WTC11 (cell line): ENCODE measurements at regions not wholly inside any gene's neighbourhood (a gene's known extent, or its start where the extent isn't known, plus 50 kb on each side); places are given as distances from the start of the nearest gene placed in this dataset.

ENCODE experiments used
- CREM ChIP-seq: sonication (generic); formaldehyde crosslinking; IDR thresholded peaks from 2 replicates; pipeline ENCODE4 v1.8.1; 2022; ENCODE audit warnings: mild to moderate bottlenecking, missing genetic modification reagents, moderate library complexity
- FOXP1 ChIP-seq: sonication (generic); formaldehyde crosslinking; IDR thresholded peaks from 2 replicates; pipeline ENCODE4 v1.8.0; 2022; ENCODE audit warnings: missing genetic modification reagents, mild to moderate bottlenecking, moderate library complexity, borderline replicate concordance
- NR3C1 ChIP-seq: sonication (generic); formaldehyde crosslinking; conservative IDR thresholded peaks from 2 replicates; pipeline ENCODE4 v1.8.1; 2023; ENCODE audit warnings: low read depth, mild to moderate bottlenecking, missing genetic modification reagents
- TP53 ChIP-seq: sonication (generic); formaldehyde crosslinking; IDR thresholded peaks from 2 replicates; pipeline ENCODE4 v1.8.1; 2023; ENCODE audit warnings: mild to moderate bottlenecking, missing genetic modification reagents
- ZNF423 ChIP-seq: fragments of 250-450 bp; sonication (Bioruptor Pico); IDR thresholded peaks from 2 replicates; pipeline ENCODE4 v2.1.2; 2022; ENCODE audit warnings: mild to moderate bottlenecking, moderate library complexity
- TF ChIP-seq, protein P1 (sequence below): sonication (generic); formaldehyde crosslinking; IDR thresholded peaks from 2 replicates; pipeline ENCODE4 v1.8.0; 2022; ENCODE audit warnings: mild to moderate bottlenecking, missing genetic modification reagents
- TF ChIP-seq, protein P2 (sequence below): sonication (generic); formaldehyde crosslinking; IDR thresholded peaks from 2 replicates; pipeline ENCODE4 v1.8.1; 2023; ENCODE audit warnings: mild to moderate bottlenecking, missing genetic modification reagents
- TF ChIP-seq, protein P3 (sequence below): sonication (generic); formaldehyde crosslinking; IDR thresholded peaks from 2 replicates; pipeline ENCODE4 v1.8.0; 2022; ENCODE audit warnings: mild to moderate bottlenecking, missing genetic modification reagents
- TF ChIP-seq, protein P4 (sequence below): fragments of 200-600 bp; IDR thresholded peaks from 2 replicates; pipeline ENCODE4 v1.8.0; 2022; ENCODE audit warnings: antibody characterized with exemption
- TF ChIP-seq, protein P5 (sequence below): sonication (generic); formaldehyde crosslinking; IDR thresholded peaks from 2 replicates; pipeline ENCODE4 v1.8.1; 2022; ENCODE audit warnings: missing genetic modification reagents, borderline replicate concordance
- TF ChIP-seq, protein P6 (sequence below): fragments of 250-450 bp; sonication (Bioruptor Pico); IDR thresholded peaks from 2 replicates; pipeline ENCODE4 v2.1.2; 2022; ENCODE audit warnings: mild to moderate bottlenecking, moderate library complexity
- TF ChIP-seq, protein P7 (sequence below): sonication (generic); formaldehyde crosslinking; IDR thresholded peaks from 2 replicates; pipeline ENCODE4 v1.8.1; 2023; ENCODE audit warnings: mild to moderate bottlenecking, moderate library complexity, missing genetic modification reagents

DNA sequence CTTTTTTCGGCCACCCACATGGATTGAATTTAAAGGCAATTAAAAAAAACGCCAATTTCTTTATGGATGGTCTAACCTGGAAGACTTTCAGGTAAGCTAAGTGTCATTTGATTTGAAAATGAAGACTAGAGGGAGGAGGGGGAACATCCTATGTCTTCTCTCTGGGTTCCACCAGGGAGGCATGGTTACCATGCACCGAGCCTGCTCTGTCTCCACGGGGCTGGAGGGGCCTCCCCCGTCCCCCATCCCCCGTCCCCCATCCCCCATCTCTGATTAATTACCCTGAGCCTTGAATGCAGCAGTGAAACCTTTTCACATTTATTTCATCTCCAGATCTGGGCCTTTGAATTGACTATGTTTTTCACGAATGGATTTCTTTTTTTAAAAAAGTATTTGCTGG, 135.1 kb downstream of the TLR5 start:
- TF ChIP-seq, protein P1, sequence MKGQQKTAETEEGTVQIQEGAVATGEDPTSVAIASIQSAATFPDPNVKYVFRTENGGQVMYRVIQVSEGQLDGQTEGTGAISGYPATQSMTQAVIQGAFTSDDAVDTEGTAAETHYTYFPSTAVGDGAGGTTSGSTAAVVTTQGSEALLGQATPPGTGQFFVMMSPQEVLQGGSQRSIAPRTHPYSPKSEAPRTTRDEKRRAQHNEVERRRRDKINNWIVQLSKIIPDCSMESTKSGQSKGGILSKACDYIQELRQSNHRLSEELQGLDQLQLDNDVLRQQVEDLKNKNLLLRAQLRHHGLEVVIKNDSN (CRISPR knock-in tag): no peak
- TF ChIP-seq, protein P2, sequence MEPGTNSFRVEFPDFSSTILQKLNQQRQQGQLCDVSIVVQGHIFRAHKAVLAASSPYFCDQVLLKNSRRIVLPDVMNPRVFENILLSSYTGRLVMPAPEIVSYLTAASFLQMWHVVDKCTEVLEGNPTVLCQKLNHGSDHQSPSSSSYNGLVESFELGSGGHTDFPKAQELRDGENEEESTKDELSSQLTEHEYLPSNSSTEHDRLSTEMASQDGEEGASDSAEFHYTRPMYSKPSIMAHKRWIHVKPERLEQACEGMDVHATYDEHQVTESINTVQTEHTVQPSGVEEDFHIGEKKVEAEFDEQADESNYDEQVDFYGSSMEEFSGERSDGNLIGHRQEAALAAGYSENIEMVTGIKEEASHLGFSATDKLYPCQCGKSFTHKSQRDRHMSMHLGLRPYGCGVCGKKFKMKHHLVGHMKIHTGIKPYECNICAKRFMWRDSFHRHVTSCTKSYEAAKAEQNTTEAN (CRISPR knock-in tag): no peak
- TF ChIP-seq, protein P3, sequence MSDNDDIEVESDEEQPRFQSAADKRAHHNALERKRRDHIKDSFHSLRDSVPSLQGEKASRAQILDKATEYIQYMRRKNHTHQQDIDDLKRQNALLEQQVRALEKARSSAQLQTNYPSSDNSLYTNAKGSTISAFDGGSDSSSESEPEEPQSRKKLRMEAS (CRISPR knock-in tag): no peak
- TF ChIP-seq, protein P4, sequence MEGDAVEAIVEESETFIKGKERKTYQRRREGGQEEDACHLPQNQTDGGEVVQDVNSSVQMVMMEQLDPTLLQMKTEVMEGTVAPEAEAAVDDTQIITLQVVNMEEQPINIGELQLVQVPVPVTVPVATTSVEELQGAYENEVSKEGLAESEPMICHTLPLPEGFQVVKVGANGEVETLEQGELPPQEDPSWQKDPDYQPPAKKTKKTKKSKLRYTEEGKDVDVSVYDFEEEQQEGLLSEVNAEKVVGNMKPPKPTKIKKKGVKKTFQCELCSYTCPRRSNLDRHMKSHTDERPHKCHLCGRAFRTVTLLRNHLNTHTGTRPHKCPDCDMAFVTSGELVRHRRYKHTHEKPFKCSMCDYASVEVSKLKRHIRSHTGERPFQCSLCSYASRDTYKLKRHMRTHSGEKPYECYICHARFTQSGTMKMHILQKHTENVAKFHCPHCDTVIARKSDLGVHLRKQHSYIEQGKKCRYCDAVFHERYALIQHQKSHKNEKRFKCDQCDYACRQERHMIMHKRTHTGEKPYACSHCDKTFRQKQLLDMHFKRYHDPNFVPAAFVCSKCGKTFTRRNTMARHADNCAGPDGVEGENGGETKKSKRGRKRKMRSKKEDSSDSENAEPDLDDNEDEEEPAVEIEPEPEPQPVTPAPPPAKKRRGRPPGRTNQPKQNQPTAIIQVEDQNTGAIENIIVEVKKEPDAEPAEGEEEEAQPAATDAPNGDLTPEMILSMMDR: no peak
- TF ChIP-seq, protein P5, sequence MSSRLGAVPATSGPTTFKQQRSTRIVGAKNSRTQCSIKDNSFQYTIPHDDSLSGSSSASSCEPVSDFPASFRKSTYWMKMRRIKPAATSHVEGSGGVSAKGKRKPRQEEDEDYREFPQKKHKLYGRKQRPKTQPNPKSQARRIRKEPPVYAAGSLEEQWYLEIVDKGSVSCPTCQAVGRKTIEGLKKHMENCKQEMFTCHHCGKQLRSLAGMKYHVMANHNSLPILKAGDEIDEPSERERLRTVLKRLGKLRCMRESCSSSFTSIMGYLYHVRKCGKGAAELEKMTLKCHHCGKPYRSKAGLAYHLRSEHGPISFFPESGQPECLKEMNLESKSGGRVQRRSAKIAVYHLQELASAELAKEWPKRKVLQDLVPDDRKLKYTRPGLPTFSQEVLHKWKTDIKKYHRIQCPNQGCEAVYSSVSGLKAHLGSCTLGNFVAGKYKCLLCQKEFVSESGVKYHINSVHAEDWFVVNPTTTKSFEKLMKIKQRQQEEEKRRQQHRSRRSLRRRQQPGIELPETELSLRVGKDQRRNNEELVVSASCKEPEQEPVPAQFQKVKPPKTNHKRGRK (CRISPR knock-in tag): no peak
- TF ChIP-seq TP53: no peak
- no peak for TF ChIP-seq NR3C1
- no peak for TF ChIP-seq CREM (CRISPR knock-in tag)
- no peak for TF ChIP-seq ZNF423 (CRISPR knock-in tag)
- TF ChIP-seq FOXP1 (CRISPR knock-in tag): no peak
- TF ChIP-seq, protein P6, sequence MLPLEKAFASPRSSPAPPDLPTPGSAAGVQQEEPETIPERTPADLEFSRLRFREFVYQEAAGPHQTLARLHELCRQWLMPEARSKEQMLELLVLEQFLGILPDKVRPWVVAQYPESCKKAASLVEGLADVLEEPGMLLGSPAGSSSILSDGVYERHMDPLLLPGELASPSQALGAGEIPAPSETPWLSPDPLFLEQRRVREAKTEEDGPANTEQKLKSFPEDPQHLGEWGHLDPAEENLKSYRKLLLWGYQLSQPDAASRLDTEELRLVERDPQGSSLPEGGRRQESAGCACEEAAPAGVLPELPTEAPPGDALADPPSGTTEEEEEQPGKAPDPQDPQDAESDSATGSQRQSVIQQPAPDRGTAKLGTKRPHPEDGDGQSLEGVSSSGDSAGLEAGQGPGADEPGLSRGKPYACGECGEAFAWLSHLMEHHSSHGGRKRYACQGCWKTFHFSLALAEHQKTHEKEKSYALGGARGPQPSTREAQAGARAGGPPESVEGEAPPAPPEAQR (CRISPR knock-in tag): no peak
- TF ChIP-seq, protein P7, sequence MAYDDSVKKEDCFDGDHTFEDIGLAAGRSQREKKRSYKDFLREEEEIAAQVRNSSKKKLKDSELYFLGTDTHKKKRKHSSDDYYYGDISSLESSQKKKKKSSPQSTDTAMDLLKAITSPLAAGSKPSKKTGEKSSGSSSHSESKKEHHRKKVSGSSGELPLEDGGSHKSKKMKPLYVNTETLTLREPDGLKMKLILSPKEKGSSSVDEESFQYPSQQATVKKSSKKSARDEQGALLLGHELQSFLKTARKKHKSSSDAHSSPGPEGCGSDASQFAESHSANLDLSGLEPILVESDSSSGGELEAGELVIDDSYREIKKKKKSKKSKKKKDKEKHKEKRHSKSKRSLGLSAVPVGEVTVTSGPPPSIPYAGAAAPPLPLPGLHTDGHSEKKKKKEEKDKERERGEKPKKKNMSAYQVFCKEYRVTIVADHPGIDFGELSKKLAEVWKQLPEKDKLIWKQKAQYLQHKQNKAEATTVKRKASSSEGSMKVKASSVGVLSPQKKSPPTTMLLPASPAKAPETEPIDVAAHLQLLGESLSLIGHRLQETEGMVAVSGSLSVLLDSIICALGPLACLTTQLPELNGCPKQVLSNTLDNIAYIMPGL: no peak
